GM23248 (cell line): ENCODE measurements at regions not wholly inside any gene's neighbourhood (a gene's known extent, or its start where the extent isn't known, plus 50 kb on each side); places are given as distances from the start of the nearest gene placed in this dataset.

Experiments
- DNase-seq: peaks from one replicate; pipeline ENCODE4 v3.0.0-alpha.2; 2015
- H2AFZ ChIP-seq: fragments of 200-600 bp; sonication (generic); 2 replicates; pipeline ENCODE4 v1.6.1; 2016; ENCODE audit warnings: antibody characterized with exemption
- H3F3A ChIP-seq: fragments of 200-600 bp; sonication (generic); 2 replicates; pipeline ENCODE4 v1.6.1; 2016; ENCODE audit warnings: mild to moderate bottlenecking, antibody characterized with exemption, mixed run types; ENCODE audit not compliant: insufficient read depth
- H3K27ac ChIP-seq: fragments of 200-600 bp; sonication (generic); 2 replicates; pipeline ENCODE4 v1.5.1; 2016; ENCODE audit warnings: mild to moderate bottlenecking
- H3K27me3 ChIP-seq: fragments of 200-600 bp; sonication (generic); replicated peaks from 2 replicates; pipeline ENCODE4 v1.6.1; 2016; ENCODE audit warnings: mild to moderate bottlenecking; ENCODE audit not compliant: insufficient read depth
- H3K36me3 ChIP-seq: fragments of 200-600 bp; sonication (generic); 2 replicates; pipeline ENCODE4 v1.6.1; 2016; ENCODE audit warnings: low read depth, mild to moderate bottlenecking
- H3K4me1 ChIP-seq: fragments of 200-600 bp; sonication (generic); 2 replicates; pipeline ENCODE4 v1.6.1; 2016; ENCODE audit warnings: mild to moderate bottlenecking; ENCODE audit not compliant: insufficient read depth
- H3K4me2 ChIP-seq: fragments of 200-600 bp; sonication (generic); one replicate; pipeline ENCODE4 v1.6.1; 2016; ENCODE audit warnings: mild to moderate bottlenecking; ENCODE audit not compliant: unreplicated experiment
- H3K4me3 ChIP-seq: fragments of 200-600 bp; sonication (generic); 2 replicates; pipeline ENCODE4 v1.5.1; 2016; ENCODE audit warnings: mild to moderate bottlenecking
- H3K79me2 ChIP-seq: fragments of 200-600 bp; sonication (generic); 2 replicates; pipeline ENCODE4 v1.6.1; 2016; ENCODE audit warnings: mild to moderate bottlenecking; ENCODE audit not compliant: insufficient read depth
- H3K9ac ChIP-seq: fragments of 200-600 bp; sonication (generic); 2 replicates; pipeline ENCODE4 v1.6.1; 2016; ENCODE audit warnings: mild to moderate bottlenecking
- H3K9me2 ChIP-seq: fragments of 200-600 bp; sonication (generic); 2 replicates; pipeline ENCODE4 v1.6.1; 2016; ENCODE audit warnings: mixed run types, mild to moderate bottlenecking, moderate library complexity; ENCODE audit not compliant: insufficient read depth
- H3K9me3 ChIP-seq: fragments of 200-600 bp; sonication (generic); one replicate; pipeline ENCODE4 v1.6.1; 2017; ENCODE audit warnings: low read depth
- H4K20me1 ChIP-seq: fragments of 200-600 bp; sonication (generic); 2 replicates; pipeline ENCODE4 v1.6.0; 2016; ENCODE audit not compliant: insufficient read depth
- EZH2 ChIP-seq: fragments of 200-600 bp; sonication (generic); IDR thresholded peaks from 2 replicates; pipeline ENCODE4 v1.6.1; 2018; ENCODE audit warnings: antibody characterized with exemption, mild to moderate bottlenecking; ENCODE audit not compliant: insufficient read depth, poor library complexity, severe bottlenecking
- EZH2phosphoT487 ChIP-seq: fragments of 200-600 bp; sonication (generic); IDR thresholded peaks from 2 replicates; pipeline ENCODE4 v1.6.1; 2018; ENCODE audit warnings: antibody characterized with exemption, moderate library complexity, mild to moderate bottlenecking, low read depth; ENCODE audit not compliant: insufficient read depth
- WGBS, 2 experiments: methylation state at CpG; one replicate each; pipeline ENCODE4 v1.1.6; 2015 to 2017; ENCODE audit warnings: low lambda C conversion rate in 2 of 2, low coverage in 1 of 2; ENCODE audit errors: missing lambda C conversion rate in 2 of 2; 5-methylcytosine and 5-hydroxymethylcytosine counted together
- in situ Hi-C: fragments of 300-500 bp; cut with MboI; formaldehyde crosslinking; loops from 2 replicates; pipeline ENCODE4 v1.15.0; 2020

DNA sequence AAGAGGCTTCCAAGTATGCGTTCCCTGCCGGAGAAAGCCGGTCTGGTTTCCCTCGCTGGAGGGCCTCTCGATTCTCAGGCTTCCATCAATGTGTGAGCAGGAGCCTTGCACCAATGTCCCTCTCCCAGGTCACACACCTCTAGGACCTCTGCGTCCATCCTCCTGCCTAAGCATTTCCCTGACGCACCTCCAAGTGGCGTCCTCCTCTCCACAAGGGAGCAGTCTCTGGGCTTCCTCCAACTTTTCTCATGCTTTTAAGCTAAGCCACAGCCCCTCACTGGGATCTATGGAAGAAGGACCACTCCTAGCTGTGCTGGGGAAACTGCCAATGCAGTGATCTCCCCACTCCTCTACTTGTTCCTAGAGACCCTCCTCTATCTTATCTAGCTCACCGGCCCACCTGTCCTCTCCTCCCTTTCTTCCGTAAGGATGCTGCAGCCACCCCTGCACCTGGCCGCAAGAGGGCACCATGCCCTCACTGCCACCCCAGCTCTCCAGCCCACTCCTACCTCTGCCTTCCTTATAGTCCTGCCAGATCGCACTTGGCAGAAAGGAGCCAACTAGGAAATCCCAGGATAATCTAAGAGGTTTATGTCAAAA, 258.7 kb downstream of the LRFN2 start:
- no peak overlapping the region for H3K9ac ChIP-seq
- peaks cover 10% of the 10 kb centered on the region for H3K27me3 ChIP-seq
- H3K27ac ChIP-seq, result no peak overlapping the region
- 62 to 63% methylated on average over 12 of the region's 12 CpGs for WGBS, 2 experiments
- H2AFZ ChIP-seq, result no peak overlapping the region
- H3K4me1 ChIP-seq, result no peaks in the 10 kb centered on the region
- TF ChIP-seq EZH2phosphoT487 (no peak), EZH2 (no peak)
- H3K36me3 ChIP-seq, result no peaks in the 10 kb centered on the region
- H3K9me3 ChIP-seq, result no peaks in the 10 kb centered on the region
- no peaks in the 10 kb centered on the region for H3F3A ChIP-seq
- no peaks in the 10 kb centered on the region for H4K20me1 ChIP-seq
- in situ Hi-C loops, result no loop called here
- no peaks in the 10 kb centered on the region for H3K9me2 ChIP-seq
- peak; percentile 8 for DNase-seq
- no peak overlapping the region for H3K4me2 ChIP-seq
- no peak overlapping the region for H3K4me3 ChIP-seq
- H3K79me2 ChIP-seq, result no peaks in the 10 kb centered on the region

DNA sequence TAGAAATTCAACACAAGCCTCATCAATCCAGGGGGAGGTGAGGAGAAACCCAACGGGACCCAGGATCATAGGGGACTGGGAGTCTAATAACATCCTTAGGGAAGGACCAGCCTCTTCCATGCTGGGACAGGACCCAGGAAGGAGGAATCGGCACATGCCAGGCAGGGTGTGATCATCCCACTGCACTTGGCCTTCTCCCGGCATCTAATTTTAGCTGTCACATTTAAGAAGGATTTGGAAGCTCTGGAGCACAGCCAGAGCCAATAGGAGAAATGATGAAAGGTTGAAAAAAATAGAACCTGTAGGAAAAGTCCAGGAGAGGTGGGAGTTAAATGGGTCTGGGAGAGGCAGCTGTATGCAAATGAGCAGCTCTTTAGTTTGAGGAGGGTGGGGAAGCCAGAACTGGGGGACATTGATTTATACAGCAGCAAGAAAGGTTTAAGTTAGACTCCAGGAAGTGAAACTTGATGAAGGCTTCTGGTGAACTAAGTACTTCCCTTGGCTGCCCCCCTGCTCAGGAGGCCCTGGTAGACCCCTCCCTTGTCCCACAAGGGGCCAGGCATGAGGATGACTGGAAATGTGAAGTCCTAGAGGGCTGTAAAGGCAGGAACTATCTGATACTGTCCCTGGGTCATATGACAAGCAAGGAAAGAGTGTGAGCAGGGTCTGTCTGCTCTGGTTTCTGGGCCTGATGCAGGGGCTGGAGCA, 260.3 kb downstream of the LRFN2 start:
- Histone ChIP-seq H3K27me3 (peaks cover 10% of the 10 kb centered on the region), H3K4me2 (no peak overlapping the region), H3K4me3 (no peak overlapping the region), H2AFZ (no peak overlapping the region), H3K9me3 (no peaks in the 10 kb centered on the region), H3K27ac (no peak overlapping the region), H3K36me3 (no peaks in the 10 kb centered on the region), H3K9ac (no peak overlapping the region), H4K20me1 (no peaks in the 10 kb centered on the region), H3F3A (no peaks in the 10 kb centered on the region), H3K9me2 (no peaks in the 10 kb centered on the region), H3K4me1 (no peaks in the 10 kb centered on the region), H3K79me2 (no peaks in the 10 kb centered on the region)
- no peak for TF ChIP-seq EZH2phosphoT487
- no peak for TF ChIP-seq EZH2
- in situ Hi-C loops, result no loop called here
- DNase-seq, result no peak
- 1 to 2% methylated on average over 3 of the region's 3 CpGs for WGBS, 2 experiments

DNA sequence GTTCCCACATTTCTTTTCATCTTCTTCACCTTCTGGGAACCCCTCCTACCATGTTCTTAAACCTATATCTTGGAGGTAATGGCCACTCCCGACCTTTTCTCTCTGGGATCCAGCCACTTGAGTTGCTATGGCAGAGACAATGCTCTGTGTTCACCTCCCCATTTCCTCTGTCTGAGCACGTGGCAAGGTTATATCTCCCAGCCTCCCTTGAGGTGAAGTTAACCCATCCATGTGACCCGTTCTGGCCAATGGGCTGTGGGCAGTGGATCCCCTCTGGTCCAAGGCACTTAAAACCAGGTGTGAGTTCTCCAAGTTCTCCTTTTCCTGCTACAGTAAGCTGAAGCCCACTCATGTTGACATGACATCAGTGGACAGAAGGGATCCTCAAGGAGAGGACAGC, 261.4 kb downstream of the LRFN2 start:
- in situ Hi-C loops, result no loop called here
- H3K27me3 ChIP-seq, result peaks cover 10% of the 10 kb centered on the region
- TF ChIP-seq EZH2 (no peak), EZH2phosphoT487 (no peak)

DNA sequence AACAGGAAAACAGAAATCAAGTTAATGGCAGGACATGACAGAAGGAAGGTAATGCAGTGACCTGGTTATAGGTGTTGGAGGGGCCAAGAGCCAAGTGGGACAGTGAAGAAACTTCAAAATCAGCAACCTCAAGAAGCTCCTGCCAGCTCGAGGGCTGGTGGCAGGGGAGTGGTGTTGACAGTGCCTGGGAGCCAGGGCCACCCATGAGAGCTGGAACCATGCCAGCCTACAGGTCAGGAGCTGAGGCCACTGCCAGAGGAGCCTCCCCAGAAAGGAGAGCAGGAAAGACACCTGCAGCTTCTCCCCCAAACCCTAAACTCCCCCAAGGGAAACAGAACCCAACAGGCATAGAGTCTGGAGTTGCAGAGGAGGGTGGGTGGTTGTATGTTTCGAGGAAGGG, 262.1 kb downstream of the LRFN2 start:
- 8 to 18% methylated on average over 2 of the region's 2 CpGs for WGBS, 2 experiments
- Histone ChIP-seq H3K27ac (no peak overlapping the region), H3K79me2 (no peaks in the 10 kb centered on the region), H3F3A (no peaks in the 10 kb centered on the region), H3K27me3 (peaks cover 10% of the 10 kb centered on the region), H3K9ac (no peak overlapping the region), H3K4me1 (no peaks in the 10 kb centered on the region), H3K9me2 (no peaks in the 10 kb centered on the region), H3K4me2 (no peak overlapping the region), H3K9me3 (no peaks in the 10 kb centered on the region), H3K36me3 (no peaks in the 10 kb centered on the region), H3K4me3 (no peak overlapping the region), H2AFZ (no peak overlapping the region), H4K20me1 (no peaks in the 10 kb centered on the region)
- DNase-seq, result no peak
- in situ Hi-C loops, result no loop called here
- TF ChIP-seq EZH2 (no peak), EZH2phosphoT487 (no peak)

More for the DNA sequence above, 261.4 kb downstream of the LRFN2 start:
- Histone ChIP-seq H3K4me2 (no peak overlapping the region), H3K9ac (no peak overlapping the region), H2AFZ (no peak overlapping the region), H3K36me3 (no peaks in the 10 kb centered on the region), H3K79me2 (no peaks in the 10 kb centered on the region), H3K4me3 (no peak overlapping the region), H4K20me1 (no peaks in the 10 kb centered on the region), H3K4me1 (no peaks in the 10 kb centered on the region), H3K9me2 (no peaks in the 10 kb centered on the region), H3K27ac (no peak overlapping the region), H3K9me3 (no peaks in the 10 kb centered on the region), H3F3A (no peaks in the 10 kb centered on the region)
- 26 to 35% methylated on average over 3 of the region's 3 CpGs for WGBS, 2 experiments
- no peak for DNase-seq
